SU-DHL-6 (cell line): ENCODE measurements at regions not wholly inside any gene's neighbourhood (a gene's known extent, or its start where the extent isn't known, plus 50 kb on each side); places are given as distances from the start of the nearest gene placed in this dataset.

ENCODE experiments used
- H2AFZ ChIP-seq: fragments of 200-600 bp; sonication (generic); 2 replicates; pipeline ENCODE4 v1.6.1; 2014; ENCODE audit warnings: low read depth, mild to moderate bottlenecking, moderate library complexity, mixed read lengths, antibody characterized with exemption, low read length; ENCODE audit not compliant: severe bottlenecking
- H3F3A ChIP-seq: fragments of 200-600 bp; shearing (Covaris generic); 2 replicates; pipeline ENCODE4 v1.6.0; 2016; ENCODE audit warnings: antibody characterized with exemption, mild to moderate bottlenecking; ENCODE audit not compliant: insufficient read depth
- H3K27ac ChIP-seq: fragments of 200-600 bp; sonication (generic); 2 replicates; pipeline ENCODE4 v1.5.1; 2016; ENCODE audit warnings: low read depth, mild to moderate bottlenecking, low read length, moderate library complexity, mixed read lengths
- H3K27me3 ChIP-seq: fragments of 200-600 bp; sonication (generic), shearing (Covaris generic); 2 replicates; pipeline ENCODE4 v1.6.0; 2014; ENCODE audit warnings: mild to moderate bottlenecking, low read length
- H3K36me3 ChIP-seq: fragments of 200-600 bp; sonication (generic); 2 replicates; pipeline ENCODE4 v1.6.1; 2014; ENCODE audit warnings: mild to moderate bottlenecking, low read length, mixed read lengths
- H3K4me2 ChIP-seq: fragments of 300-600, 200-600 bp; shearing (Covaris generic), sonication (generic); 2 replicates; pipeline ENCODE4 v1.6.0; 2014; ENCODE audit warnings: low read length, low read depth, mild to moderate bottlenecking; ENCODE audit not compliant: poor library complexity, severe bottlenecking
- H3K4me3 ChIP-seq: fragments of 200-600 bp; sonication (generic); 2 replicates; pipeline ENCODE4 v1.5.1; 2014; ENCODE audit warnings: antibody characterized with exemption, low read length, mild to moderate bottlenecking, mixed read lengths; ENCODE audit not compliant: insufficient read depth, poor library complexity, severe bottlenecking
- H3K79me2 ChIP-seq: fragments of 200-600 bp; sonication (generic); 2 replicates; pipeline ENCODE4 v1.6.1; 2014; ENCODE audit warnings: mild to moderate bottlenecking, low read length, moderate library complexity; ENCODE audit not compliant: insufficient read depth
- H3K9ac ChIP-seq: fragments of 200-600 bp; sonication (generic); 2 replicates; pipeline ENCODE4 v1.7.0; 2014; ENCODE audit warnings: mild to moderate bottlenecking, low read length
- H3K9me2 ChIP-seq: fragments of 200-600 bp; sonication (generic); replicated peaks from 2 replicates; pipeline ENCODE4 v1.6.1; 2014; ENCODE audit warnings: low read length; ENCODE audit not compliant: insufficient read depth
- H3K9me3 ChIP-seq: fragments of 200-600 bp; sonication (generic); 2 replicates; pipeline ENCODE4 v1.6.1; 2014; ENCODE audit warnings: low read length, mixed read lengths; ENCODE audit not compliant: insufficient read depth
- H4K20me1 ChIP-seq: fragments of 200-600 bp; sonication (generic); 2 replicates; pipeline ENCODE4 v1.6.1; 2014; ENCODE audit warnings: low read depth, mild to moderate bottlenecking, antibody characterized with exemption, low read length, moderate library complexity, mixed read lengths
- EZH2phosphoT487 ChIP-seq: fragments of 200-600 bp; sonication (generic), shearing (Covaris generic); conservative IDR thresholded peaks from 2 replicates; pipeline ENCODE4 v1.6.1; 2018; ENCODE audit warnings: mild to moderate bottlenecking, antibody characterized with exemption, low read length, moderate library complexity, mixed read lengths
- TF ChIP-seq, protein P1 (sequence below): fragments of 200-600 bp; sonication (generic); IDR thresholded peaks from one replicate; pipeline ENCODE4 v1.5.1; 2017; ENCODE audit warnings: antibody characterized with exemption, mild to moderate bottlenecking, low read length, moderate library complexity; ENCODE audit not compliant: insufficient read depth, poor library complexity, severe bottlenecking

DNA sequence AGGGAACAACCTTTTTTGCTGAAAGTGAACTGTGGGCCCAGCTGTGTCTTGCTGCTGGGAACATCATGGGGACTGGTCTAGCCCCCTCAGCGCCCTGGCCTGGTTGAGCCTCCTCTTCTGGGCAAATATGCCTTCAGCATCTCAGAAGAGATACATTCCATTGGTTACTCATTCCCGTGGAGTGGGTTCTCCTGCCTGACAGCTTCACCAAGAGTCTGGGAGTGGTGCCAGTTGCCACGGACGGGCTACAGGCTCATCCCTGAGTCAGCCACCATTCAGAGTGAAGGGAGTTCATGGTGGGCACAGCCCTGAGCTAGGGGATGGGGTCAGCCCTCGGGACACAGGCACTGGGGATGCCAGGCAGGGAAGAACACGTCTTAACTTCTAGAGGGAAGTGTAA lies 81.9 kb downstream of the RAMP3 start:
- H3K27ac ChIP-seq = no peak overlapping the region
- H3F3A ChIP-seq = no peaks in the 10 kb centered on the region
- H3K36me3 ChIP-seq = no peaks in the 10 kb centered on the region
- no peak overlapping the region for H3K9ac ChIP-seq
- H3K79me2 ChIP-seq = no peaks in the 10 kb centered on the region
- no peak for TF ChIP-seq EZH2phosphoT487
- no peaks in the 10 kb centered on the region for H4K20me1 ChIP-seq
- no peak overlapping the region for H3K4me2 ChIP-seq
- H3K9me3 ChIP-seq = no peaks in the 10 kb centered on the region
- H2AFZ ChIP-seq = no peak overlapping the region
- no peaks in the 10 kb centered on the region for H3K27me3 ChIP-seq
- no peaks in the 10 kb centered on the region for H3K9me2 ChIP-seq
- H3K4me3 ChIP-seq = no peak overlapping the region

DNA sequence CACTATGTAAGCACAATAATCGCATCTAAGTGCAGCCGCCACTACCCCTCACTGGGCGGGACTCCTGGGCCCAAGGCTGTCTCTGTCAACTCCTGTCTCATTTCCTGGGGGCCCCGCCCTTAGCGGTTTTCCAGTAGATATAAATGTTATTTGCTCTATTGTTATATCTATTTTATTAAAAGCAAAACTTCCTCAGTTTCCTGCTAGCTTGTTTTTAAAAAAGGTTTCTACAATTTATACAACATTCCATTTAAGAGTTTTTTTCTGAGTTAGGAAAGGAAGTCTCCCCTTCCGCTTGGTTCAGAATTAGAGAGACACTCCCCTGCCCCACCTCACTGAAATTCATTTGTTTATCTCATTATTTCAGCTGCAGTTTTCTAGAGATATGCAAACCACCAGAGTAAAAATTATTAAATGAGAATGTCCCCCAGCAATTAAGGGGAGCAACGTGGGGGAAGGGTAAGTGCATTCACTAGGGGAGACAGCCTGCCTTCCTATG lies 82.7 kb downstream of the RAMP3 start:
- Histone ChIP-seq H3K27me3 (no peaks in the 10 kb centered on the region), H3K9me2 (no peaks in the 10 kb centered on the region), H3K36me3 (no peaks in the 10 kb centered on the region), H3K4me2 (no peak overlapping the region), H2AFZ (no peak overlapping the region), H3K4me3 (no peak overlapping the region), H3K9ac (no peak overlapping the region), H3K79me2 (no peaks in the 10 kb centered on the region), H4K20me1 (no peaks in the 10 kb centered on the region), H3K27ac (no peak overlapping the region), H3F3A (no peaks in the 10 kb centered on the region), H3K9me3 (no peaks in the 10 kb centered on the region)
- TF ChIP-seq EZH2phosphoT487 = no peak
- TF ChIP-seq, protein P1, sequence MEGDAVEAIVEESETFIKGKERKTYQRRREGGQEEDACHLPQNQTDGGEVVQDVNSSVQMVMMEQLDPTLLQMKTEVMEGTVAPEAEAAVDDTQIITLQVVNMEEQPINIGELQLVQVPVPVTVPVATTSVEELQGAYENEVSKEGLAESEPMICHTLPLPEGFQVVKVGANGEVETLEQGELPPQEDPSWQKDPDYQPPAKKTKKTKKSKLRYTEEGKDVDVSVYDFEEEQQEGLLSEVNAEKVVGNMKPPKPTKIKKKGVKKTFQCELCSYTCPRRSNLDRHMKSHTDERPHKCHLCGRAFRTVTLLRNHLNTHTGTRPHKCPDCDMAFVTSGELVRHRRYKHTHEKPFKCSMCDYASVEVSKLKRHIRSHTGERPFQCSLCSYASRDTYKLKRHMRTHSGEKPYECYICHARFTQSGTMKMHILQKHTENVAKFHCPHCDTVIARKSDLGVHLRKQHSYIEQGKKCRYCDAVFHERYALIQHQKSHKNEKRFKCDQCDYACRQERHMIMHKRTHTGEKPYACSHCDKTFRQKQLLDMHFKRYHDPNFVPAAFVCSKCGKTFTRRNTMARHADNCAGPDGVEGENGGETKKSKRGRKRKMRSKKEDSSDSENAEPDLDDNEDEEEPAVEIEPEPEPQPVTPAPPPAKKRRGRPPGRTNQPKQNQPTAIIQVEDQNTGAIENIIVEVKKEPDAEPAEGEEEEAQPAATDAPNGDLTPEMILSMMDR = no peak

DNA sequence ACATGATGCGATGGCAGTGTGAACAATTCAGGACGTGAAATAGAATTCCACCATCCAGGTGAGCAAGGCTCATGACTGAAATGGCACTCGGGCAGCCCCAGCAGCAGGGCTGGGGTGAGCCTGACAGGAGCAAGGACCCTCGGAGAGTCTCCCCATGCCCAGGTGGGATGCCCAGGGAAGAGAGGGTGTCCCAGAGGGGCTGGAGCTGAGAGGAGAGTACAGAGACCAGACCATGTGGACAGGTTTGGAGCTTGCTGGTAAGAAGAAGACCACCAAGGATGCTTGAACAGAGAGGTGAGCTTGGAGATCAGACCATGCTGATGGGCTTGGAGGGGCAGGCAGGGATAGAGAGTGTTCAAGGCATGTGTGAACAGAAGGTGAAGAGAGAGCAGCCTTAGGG lies 83.3 kb downstream of the RAMP3 start:
- H3K9me3 ChIP-seq = no peaks in the 10 kb centered on the region
- no peak overlapping the region for H3K4me3 ChIP-seq
- no peak overlapping the region for H3K4me2 ChIP-seq
- TF ChIP-seq, protein P1 = no peak
- no peak for TF ChIP-seq EZH2phosphoT487
- no peaks in the 10 kb centered on the region for H3K27me3 ChIP-seq
- H3F3A ChIP-seq = no peaks in the 10 kb centered on the region
- H3K36me3 ChIP-seq = no peaks in the 10 kb centered on the region
- no peaks in the 10 kb centered on the region for H4K20me1 ChIP-seq
- no peak overlapping the region for H3K9ac ChIP-seq
- no peaks in the 10 kb centered on the region for H3K79me2 ChIP-seq
- H3K9me2 ChIP-seq = no peaks in the 10 kb centered on the region
- no peak overlapping the region for H2AFZ ChIP-seq
- no peak overlapping the region for H3K27ac ChIP-seq

DNA sequence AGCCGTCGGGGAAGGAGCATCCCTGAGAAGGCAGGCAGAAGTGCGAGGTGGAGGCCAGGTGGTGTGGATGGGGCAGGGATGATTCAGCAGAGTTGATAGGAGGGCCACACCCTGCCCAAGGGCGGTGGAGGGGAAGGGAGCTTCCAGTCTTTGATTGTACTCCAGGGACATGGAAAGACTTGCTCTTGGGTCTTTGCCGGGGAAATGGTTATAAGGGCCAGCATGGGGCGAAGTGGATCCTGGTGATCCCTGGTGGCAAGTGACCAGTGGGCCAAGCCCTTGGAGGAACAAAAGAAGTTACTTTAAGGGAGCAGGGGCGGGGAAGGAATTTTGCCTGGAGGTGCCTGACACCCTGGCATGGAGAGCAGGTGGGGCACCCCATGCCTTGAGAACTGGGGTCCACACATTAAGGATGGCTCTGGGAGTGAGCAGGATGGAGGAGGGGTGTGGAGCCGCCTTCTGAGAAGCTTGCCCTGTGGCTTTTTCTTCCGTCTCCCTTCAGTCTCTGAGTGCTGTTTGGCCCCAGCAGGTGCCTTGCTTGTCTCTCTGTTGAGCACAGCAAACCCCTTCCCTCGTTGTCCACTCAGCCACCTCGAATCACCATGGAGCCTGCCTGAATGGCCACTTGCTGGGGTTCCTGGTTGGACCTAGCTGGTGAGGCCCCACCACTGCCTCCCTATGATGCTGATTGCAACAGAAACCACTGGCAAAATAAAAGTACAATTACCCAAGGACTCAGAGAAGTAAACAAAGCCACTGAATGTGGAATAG lies 83.9 kb downstream of the RAMP3 start:
- Histone ChIP-seq H4K20me1 (no peaks in the 10 kb centered on the region), H3K9me3 (no peaks in the 10 kb centered on the region), H3F3A (no peaks in the 10 kb centered on the region), H2AFZ (no peak overlapping the region), H3K9me2 (no peaks in the 10 kb centered on the region), H3K4me3 (no peak overlapping the region), H3K36me3 (no peaks in the 10 kb centered on the region), H3K27ac (no peak overlapping the region), H3K4me2 (no peak overlapping the region), H3K27me3 (no peaks in the 10 kb centered on the region), H3K79me2 (no peaks in the 10 kb centered on the region), H3K9ac (no peak overlapping the region)
- TF ChIP-seq, protein P1 = no peak
- TF ChIP-seq EZH2phosphoT487 = no peak
